ENCODE measurements at regions not wholly inside any gene's neighbourhood (a gene's known extent, or its start where the extent isn't known, plus 50 kb on each side); places are given as distances from the start of the nearest gene placed in this dataset.

DNA sequence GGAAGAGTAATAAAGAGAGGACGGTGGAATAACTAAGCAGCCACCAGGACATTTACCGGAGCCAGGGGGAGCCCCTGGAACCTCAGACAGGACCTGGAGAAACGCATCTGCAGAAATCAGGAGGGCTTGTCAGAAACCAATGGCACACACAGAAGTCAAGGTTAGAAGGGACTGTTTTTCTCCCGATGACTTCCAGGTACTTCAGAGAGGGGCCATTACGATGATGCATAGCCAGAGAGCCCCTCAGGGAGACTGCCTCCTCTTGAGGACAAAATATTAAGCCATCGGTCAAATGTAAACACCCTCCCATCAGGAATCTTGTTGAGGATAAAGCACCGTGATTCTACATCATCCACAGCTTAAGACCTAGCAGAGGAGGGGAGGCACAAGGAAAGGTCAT lies 333.6 kb upstream of the CDH5 start (continued):
- TF ChIP-seq, protein P1, sequence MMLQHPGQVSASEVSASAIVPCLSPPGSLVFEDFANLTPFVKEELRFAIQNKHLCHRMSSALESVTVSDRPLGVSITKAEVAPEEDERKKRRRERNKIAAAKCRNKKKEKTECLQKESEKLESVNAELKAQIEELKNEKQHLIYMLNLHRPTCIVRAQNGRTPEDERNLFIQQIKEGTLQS (CRISPR knock-in tag; conservative IDR thresholded peaks at IDR 0.05): no peak
- TF ChIP-seq, protein P2, sequence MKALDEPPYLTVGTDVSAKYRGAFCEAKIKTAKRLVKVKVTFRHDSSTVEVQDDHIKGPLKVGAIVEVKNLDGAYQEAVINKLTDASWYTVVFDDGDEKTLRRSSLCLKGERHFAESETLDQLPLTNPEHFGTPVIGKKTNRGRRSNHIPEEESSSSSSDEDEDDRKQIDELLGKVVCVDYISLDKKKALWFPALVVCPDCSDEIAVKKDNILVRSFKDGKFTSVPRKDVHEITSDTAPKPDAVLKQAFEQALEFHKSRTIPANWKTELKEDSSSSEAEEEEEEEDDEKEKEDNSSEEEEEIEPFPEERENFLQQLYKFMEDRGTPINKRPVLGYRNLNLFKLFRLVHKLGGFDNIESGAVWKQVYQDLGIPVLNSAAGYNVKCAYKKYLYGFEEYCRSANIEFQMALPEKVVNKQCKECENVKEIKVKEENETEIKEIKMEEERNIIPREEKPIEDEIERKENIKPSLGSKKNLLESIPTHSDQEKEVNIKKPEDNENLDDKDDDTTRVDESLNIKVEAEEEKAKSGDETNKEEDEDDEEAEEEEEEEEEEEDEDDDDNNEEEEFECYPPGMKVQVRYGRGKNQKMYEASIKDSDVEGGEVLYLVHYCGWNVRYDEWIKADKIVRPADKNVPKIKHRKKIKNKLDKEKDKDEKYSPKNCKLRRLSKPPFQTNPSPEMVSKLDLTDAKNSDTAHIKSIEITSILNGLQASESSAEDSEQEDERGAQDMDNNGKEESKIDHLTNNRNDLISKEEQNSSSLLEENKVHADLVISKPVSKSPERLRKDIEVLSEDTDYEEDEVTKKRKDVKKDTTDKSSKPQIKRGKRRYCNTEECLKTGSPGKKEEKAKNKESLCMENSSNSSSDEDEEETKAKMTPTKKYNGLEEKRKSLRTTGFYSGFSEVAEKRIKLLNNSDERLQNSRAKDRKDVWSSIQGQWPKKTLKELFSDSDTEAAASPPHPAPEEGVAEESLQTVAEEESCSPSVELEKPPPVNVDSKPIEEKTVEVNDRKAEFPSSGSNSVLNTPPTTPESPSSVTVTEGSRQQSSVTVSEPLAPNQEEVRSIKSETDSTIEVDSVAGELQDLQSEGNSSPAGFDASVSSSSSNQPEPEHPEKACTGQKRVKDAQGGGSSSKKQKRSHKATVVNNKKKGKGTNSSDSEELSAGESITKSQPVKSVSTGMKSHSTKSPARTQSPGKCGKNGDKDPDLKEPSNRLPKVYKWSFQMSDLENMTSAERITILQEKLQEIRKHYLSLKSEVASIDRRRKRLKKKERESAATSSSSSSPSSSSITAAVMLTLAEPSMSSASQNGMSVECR (CRISPR knock-in tag; IDR thresholded peaks at IDR 0.05; ENCODE audit: borderline replicate concordance): no peak

DNA sequence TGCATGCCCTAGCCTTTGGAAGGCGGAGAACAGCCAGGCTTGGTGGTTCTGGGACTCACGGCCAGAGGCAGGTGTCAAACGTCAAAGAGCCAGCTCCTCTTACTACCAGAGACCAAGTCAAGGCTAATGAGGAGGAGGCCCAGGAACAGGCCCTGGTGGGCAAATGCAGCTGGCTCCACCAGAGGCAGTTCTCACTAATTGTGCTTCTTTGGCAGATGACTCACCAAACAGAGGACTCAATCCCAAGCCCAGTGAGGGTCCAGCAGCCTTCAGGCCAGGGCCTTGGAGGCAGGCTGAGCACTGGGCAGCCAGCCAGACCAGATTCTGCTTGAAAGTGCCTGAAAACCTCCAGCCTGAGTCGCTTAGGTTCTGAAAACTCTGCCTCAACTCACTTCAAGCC lies 336.5 kb upstream of the CDH5 start:
- Mint-ChIP-seq H3K4me1 (no peaks in the 10 kb centered on the region), H3K27me3 (ENCODE audit: low read depth) (no peaks in the 10 kb centered on the region; the same call in 1 of the 2 replicates), H3K4me3 (no peak overlapping the region), H3K36me3 (peaks cover 9% of the 10 kb centered on the region), H3K27ac (no peak overlapping the region), H3K9me3 (peaks cover 10% of the 10 kb centered on the region)
- TF ChIP-seq ZNF416 (CRISPR knock-in tag; IDR thresholded peaks at IDR 0.05) (no peak), ZBTB21 (CRISPR knock-in tag; IDR thresholded peaks at IDR 0.05; ENCODE audit: borderline replicate concordance) (no peak), TP53 (CRISPR knock-in tag; IDR thresholded peaks at IDR 0.05) (no peak), NR1H2 (CRISPR knock-in tag; IDR thresholded peaks at IDR 0.05) (no peak), ZNF138 (CRISPR knock-in tag; conservative IDR thresholded peaks at IDR 0.05) (no peak), JAZF1 (CRISPR knock-in tag; IDR thresholded peaks at IDR 0.05) (no peak)
- TF ChIP-seq, protein P3, sequence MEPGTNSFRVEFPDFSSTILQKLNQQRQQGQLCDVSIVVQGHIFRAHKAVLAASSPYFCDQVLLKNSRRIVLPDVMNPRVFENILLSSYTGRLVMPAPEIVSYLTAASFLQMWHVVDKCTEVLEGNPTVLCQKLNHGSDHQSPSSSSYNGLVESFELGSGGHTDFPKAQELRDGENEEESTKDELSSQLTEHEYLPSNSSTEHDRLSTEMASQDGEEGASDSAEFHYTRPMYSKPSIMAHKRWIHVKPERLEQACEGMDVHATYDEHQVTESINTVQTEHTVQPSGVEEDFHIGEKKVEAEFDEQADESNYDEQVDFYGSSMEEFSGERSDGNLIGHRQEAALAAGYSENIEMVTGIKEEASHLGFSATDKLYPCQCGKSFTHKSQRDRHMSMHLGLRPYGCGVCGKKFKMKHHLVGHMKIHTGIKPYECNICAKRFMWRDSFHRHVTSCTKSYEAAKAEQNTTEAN (CRISPR knock-in tag; IDR thresholded peaks at IDR 0.05): no peak
- TF ChIP-seq, protein P4, sequence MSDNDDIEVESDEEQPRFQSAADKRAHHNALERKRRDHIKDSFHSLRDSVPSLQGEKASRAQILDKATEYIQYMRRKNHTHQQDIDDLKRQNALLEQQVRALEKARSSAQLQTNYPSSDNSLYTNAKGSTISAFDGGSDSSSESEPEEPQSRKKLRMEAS (CRISPR knock-in tag; IDR thresholded peaks at IDR 0.05): no peak
- TF ChIP-seq, protein P5, sequence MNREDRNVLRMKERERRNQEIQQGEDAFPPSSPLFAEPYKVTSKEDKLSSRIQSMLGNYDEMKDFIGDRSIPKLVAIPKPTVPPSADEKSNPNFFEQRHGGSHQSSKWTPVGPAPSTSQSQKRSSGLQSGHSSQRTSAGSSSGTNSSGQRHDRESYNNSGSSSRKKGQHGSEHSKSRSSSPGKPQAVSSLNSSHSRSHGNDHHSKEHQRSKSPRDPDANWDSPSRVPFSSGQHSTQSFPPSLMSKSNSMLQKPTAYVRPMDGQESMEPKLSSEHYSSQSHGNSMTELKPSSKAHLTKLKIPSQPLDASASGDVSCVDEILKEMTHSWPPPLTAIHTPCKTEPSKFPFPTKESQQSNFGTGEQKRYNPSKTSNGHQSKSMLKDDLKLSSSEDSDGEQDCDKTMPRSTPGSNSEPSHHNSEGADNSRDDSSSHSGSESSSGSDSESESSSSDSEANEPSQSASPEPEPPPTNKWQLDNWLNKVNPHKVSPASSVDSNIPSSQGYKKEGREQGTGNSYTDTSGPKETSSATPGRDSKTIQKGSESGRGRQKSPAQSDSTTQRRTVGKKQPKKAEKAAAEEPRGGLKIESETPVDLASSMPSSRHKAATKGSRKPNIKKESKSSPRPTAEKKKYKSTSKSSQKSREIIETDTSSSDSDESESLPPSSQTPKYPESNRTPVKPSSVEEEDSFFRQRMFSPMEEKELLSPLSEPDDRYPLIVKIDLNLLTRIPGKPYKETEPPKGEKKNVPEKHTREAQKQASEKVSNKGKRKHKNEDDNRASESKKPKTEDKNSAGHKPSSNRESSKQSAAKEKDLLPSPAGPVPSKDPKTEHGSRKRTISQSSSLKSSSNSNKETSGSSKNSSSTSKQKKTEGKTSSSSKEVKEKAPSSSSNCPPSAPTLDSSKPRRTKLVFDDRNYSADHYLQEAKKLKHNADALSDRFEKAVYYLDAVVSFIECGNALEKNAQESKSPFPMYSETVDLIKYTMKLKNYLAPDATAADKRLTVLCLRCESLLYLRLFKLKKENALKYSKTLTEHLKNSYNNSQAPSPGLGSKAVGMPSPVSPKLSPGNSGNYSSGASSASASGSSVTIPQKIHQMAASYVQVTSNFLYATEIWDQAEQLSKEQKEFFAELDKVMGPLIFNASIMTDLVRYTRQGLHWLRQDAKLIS (CRISPR knock-in tag; IDR thresholded peaks at IDR 0.05; ENCODE audit: borderline replicate concordance): no peak
- DNase-seq (ENCODE audit: low spot score) (no peak), ATAC-seq (no peak)
- CTCF ChIA-PET: no interaction called here
- POLR2A ChIA-PET: no interaction called here

DNA sequence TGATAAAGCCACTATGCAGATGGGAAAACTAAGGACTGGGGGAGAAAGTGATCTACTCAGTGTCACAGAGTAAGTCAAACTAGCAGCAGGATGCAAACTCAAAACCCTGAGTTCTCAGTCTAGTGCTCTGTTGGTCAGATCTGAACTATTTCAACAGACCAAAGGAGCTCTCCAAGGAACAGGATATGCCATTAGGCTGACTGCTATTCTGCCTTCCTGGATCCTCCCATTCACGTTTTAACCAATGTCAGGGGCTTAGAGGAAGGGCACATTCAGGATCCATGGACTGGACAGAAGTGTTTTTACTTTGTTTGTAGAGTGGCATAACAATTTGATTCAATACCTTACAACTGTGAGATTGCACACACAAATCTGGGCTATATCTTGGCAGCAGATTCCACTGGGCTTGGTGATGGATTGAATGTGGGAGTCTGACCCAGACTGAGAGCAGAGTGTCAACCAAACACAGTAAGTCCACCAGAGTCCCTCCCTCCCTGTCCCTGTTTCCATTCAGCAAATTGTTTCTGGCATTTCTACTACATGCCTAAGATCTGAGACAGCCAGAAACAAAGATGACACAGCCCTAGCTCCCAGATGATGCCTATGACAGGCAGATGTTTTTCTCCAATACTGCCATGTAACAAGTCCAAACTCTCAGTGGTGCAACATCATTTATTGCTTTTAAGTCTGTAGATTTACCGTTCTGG lies 337.8 kb upstream of the CDH5 start:
- no peak for DNase-seq (ENCODE audit: low spot score)
- ChIA-PET POLR2A (no interaction called here), CTCF (no interaction called here)
- peaks cover 23% of the 10 kb centered on the region for H3K9me3 Mint-ChIP-seq
- H3K36me3 Mint-ChIP-seq: peaks cover 23% of the 10 kb centered on the region
- TF ChIP-seq, protein P6, sequence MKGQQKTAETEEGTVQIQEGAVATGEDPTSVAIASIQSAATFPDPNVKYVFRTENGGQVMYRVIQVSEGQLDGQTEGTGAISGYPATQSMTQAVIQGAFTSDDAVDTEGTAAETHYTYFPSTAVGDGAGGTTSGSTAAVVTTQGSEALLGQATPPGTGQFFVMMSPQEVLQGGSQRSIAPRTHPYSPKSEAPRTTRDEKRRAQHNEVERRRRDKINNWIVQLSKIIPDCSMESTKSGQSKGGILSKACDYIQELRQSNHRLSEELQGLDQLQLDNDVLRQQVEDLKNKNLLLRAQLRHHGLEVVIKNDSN (CRISPR knock-in tag; IDR thresholded peaks at IDR 0.05): no peak
- TF ChIP-seq SOX15 (CRISPR knock-in tag; IDR thresholded peaks at IDR 0.05): no peak
- TF ChIP-seq, protein P7, sequence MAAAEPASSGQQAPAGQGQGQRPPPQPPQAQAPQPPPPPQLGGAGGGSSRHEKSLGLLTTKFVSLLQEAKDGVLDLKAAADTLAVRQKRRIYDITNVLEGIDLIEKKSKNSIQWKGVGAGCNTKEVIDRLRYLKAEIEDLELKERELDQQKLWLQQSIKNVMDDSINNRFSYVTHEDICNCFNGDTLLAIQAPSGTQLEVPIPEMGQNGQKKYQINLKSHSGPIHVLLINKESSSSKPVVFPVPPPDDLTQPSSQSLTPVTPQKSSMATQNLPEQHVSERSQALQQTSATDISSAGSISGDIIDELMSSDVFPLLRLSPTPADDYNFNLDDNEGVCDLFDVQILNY (CRISPR knock-in tag; IDR thresholded peaks at IDR 0.05): no peak
- H3K27ac Mint-ChIP-seq: no peak overlapping the region
- H3K27me3 Mint-ChIP-seq (ENCODE audit: low read depth): no peaks in the 10 kb centered on the region; the same call in 1 of the 2 replicates
- ATAC-seq: no peak
- no peaks in the 10 kb centered on the region for H3K4me1 Mint-ChIP-seq
- H3K4me3 Mint-ChIP-seq: no peak overlapping the region

Data from WTC11 (cell line).